ENCODE measurements at regions not wholly inside any gene's neighbourhood (a gene's known extent, or its start where the extent isn't known, plus 50 kb on each side); places are given as distances from the start of the nearest gene placed in this dataset.

GRCh38 chr4:57911203-57911602 is 801.0 kb upstream of the IGFBP7 start:
- DNase-seq: peak; percentile 8
- H3K27me3 Mint-ChIP-seq (ENCODE audit: low read depth, poor library complexity): peaks cover 6% of the 10 kb centered on the region
- peaks cover 12% of the 10 kb centered on the region for H3K9me3 Mint-ChIP-seq
- no peak overlapping the region for H3K4me3 Mint-ChIP-seq
- peaks cover 17% of the 10 kb centered on the region for H3K4me1 Mint-ChIP-seq
- no peaks in the 10 kb centered on the region for H3K36me3 Mint-ChIP-seq (ENCODE audit: low read depth)
- peak overlapping the region; percentile 90 for H3K27ac Mint-ChIP-seq
- no peak for TF ChIP-seq CTCF (IDR thresholded peaks at IDR 0.05)

- no peak for DNase-seq
- Mint-ChIP-seq H3K9me3 (peaks cover 12% of the 10 kb centered on the region), H3K36me3 (ENCODE audit: low read depth) (no peaks in the 10 kb centered on the region), H3K4me1 (peaks cover 17% of the 10 kb centered on the region), H3K27ac (no peak overlapping the region), H3K27me3 (ENCODE audit: low read depth, poor library complexity) (peaks cover 6% of the 10 kb centered on the region), H3K4me3 (no peak overlapping the region)
- no peak for TF ChIP-seq CTCF (IDR thresholded peaks at IDR 0.05)
Observed at GRCh38 chr4:57910151-57910550, 800.0 kb upstream of the IGFBP7 start.

GRCh38 chr4:57905965-57906364 is 795.8 kb upstream of the IGFBP7 start:
- H3K36me3 Mint-ChIP-seq (ENCODE audit: low read depth): no peaks in the 10 kb centered on the region
- no peak overlapping the region for H3K4me3 Mint-ChIP-seq
- peaks cover 14% of the 10 kb centered on the region for H3K27me3 Mint-ChIP-seq (ENCODE audit: low read depth, poor library complexity)
- peaks cover 12% of the 10 kb centered on the region for H3K9me3 Mint-ChIP-seq
- no peak for TF ChIP-seq CTCF (IDR thresholded peaks at IDR 0.05)
- H3K4me1 Mint-ChIP-seq: peaks cover 10% of the 10 kb centered on the region
- no peak for DNase-seq
- H3K27ac Mint-ChIP-seq: no peak overlapping the region

- H3K4me3 Mint-ChIP-seq: no peak overlapping the region
- H3K27me3 Mint-ChIP-seq (ENCODE audit: low read depth, poor library complexity): no peaks in the 10 kb centered on the region
- no peak for TF ChIP-seq CTCF (IDR thresholded peaks at IDR 0.05)
- H3K9me3 Mint-ChIP-seq: no peaks in the 10 kb centered on the region
- H3K4me1 Mint-ChIP-seq: peaks cover 11% of the 10 kb centered on the region
- no peak overlapping the region for H3K27ac Mint-ChIP-seq
- H3K36me3 Mint-ChIP-seq (ENCODE audit: low read depth): no peaks in the 10 kb centered on the region
- DNase-seq: no peak
Observed at GRCh38 chr4:57877047-57877458, 766.9 kb upstream of the IGFBP7 start.

GRCh38 chr4:57875829-57876392 is 765.7 kb upstream of the IGFBP7 start:
- H3K36me3 Mint-ChIP-seq (ENCODE audit: low read depth): no peaks in the 10 kb centered on the region
- no peak overlapping the region for H3K27ac Mint-ChIP-seq
- no peak for DNase-seq
- peaks cover 9% of the 10 kb centered on the region for H3K4me1 Mint-ChIP-seq
- no peak overlapping the region for H3K4me3 Mint-ChIP-seq
- TF ChIP-seq CTCF (IDR thresholded peaks at IDR 0.05): no peak
- no peaks in the 10 kb centered on the region for H3K9me3 Mint-ChIP-seq
- H3K27me3 Mint-ChIP-seq (ENCODE audit: low read depth, poor library complexity): no peaks in the 10 kb centered on the region

- DNase-seq: no peak
- Mint-ChIP-seq H3K4me3 (no peak overlapping the region), H3K27me3 (ENCODE audit: low read depth, poor library complexity) (peaks cover 4% of the 10 kb centered on the region), H3K9me3 (no peaks in the 10 kb centered on the region), H3K36me3 (ENCODE audit: low read depth) (no peaks in the 10 kb centered on the region), H3K27ac (no peak overlapping the region), H3K4me1 (no peaks in the 10 kb centered on the region)
- TF ChIP-seq CTCF (IDR thresholded peaks at IDR 0.05): no peak
Observed at GRCh38 chr4:57866468-57867171, 756.4 kb upstream of the IGFBP7 start.
